ENCODE measurements at regions not wholly inside any gene's neighbourhood (a gene's known extent, or its start where the extent isn't known, plus 50 kb on each side); places are given as distances from the start of the nearest gene placed in this dataset.

- 53 to 73% (median 54%) methylated on average over 2 of the region's 2 CpGs for WGBS, 3 donors
- Histone ChIP-seq H3K27ac (ENCODE audit: low read depth in 1 of 3, low read length in 2 of 3) (no peak overlapping the region), H3K36me3 (ENCODE audit: control insufficient read depth in 3 of 3, insufficient read depth in 2 of 3, low read depth in 1 of 3, low read length in 3 of 3) (no peaks in the 10 kb centered on the region), H3K4me1 (ENCODE audit: control insufficient read depth in 3 of 3, insufficient read depth in 2 of 3, low read depth in 1 of 3, low read length in 2 of 3) (no peaks in the 10 kb centered on the region), H3K4me3 (ENCODE audit: low read depth in 1 of 3, low read length in 3 of 3) (no peak overlapping the region), H3K9me3 (ENCODE audit: control insufficient read depth in 2 of 2, insufficient read depth in 1 of 2, low read depth in 1 of 2, low read length in 1 of 2) (no peaks in the 10 kb centered on the region), H3K27me3 (ENCODE audit: control insufficient read depth in 3 of 3, insufficient read depth in 3 of 3, low read length in 3 of 3) (peaks cover 0 to 3% (median 0%) of the 10 kb centered on the region in 3 donors)
- no peak for DNase-seq
- no peak for FAIRE-seq
Observed at GRCh38 chr9:99569840-99570239, 251.8 kb upstream of the NR4A3 start.

- H3K27ac ChIP-seq (ENCODE audit: low read depth in 1 of 3, low read length in 2 of 3) = no peak overlapping the region
- 62 to 82% (median 81%) methylated on average over 4 of the region's 4 CpGs for WGBS, 3 donors
- H3K9me3 ChIP-seq (ENCODE audit: control insufficient read depth in 2 of 2, insufficient read depth in 1 of 2, low read depth in 1 of 2, low read length in 1 of 2) = no peaks in the 10 kb centered on the region
- FAIRE-seq = no peak
- H3K27me3 ChIP-seq (ENCODE audit: control insufficient read depth in 3 of 3, insufficient read depth in 3 of 3, low read length in 3 of 3) = peaks cover 0 to 3% (median 0%) of the 10 kb centered on the region in 3 donors
- no peaks in the 10 kb centered on the region for H3K4me1 ChIP-seq (ENCODE audit: control insufficient read depth in 3 of 3, insufficient read depth in 2 of 3, low read depth in 1 of 3, low read length in 2 of 3)
- no peak for DNase-seq
- no peak overlapping the region for H3K4me3 ChIP-seq (ENCODE audit: low read depth in 1 of 3, low read length in 3 of 3)
- no peaks in the 10 kb centered on the region for H3K36me3 ChIP-seq (ENCODE audit: control insufficient read depth in 3 of 3, insufficient read depth in 2 of 3, low read depth in 1 of 3, low read length in 3 of 3)
Observed at GRCh38 chr9:99572567-99572966, 249.1 kb upstream of the NR4A3 start.

- DNase-seq = no peak
- H3K27ac ChIP-seq (ENCODE audit: low read depth in 1 of 3, low read length in 2 of 3) = no peak overlapping the region
- WGBS, 3 donors = 67 to 87% (median 79%) methylated on average over 5 of the region's 5 CpGs
Observed at GRCh38 chr9:99573085-99573484, 248.6 kb upstream of the NR4A3 start.

GRCh38 chr9:99573886-99574285 is 247.8 kb upstream of the NR4A3 start:
- Histone ChIP-seq H3K36me3 (ENCODE audit: control insufficient read depth in 3 of 3, insufficient read depth in 2 of 3, low read depth in 1 of 3, low read length in 3 of 3) (no peaks in the 10 kb centered on the region), H3K4me1 (ENCODE audit: control insufficient read depth in 3 of 3, insufficient read depth in 2 of 3, low read depth in 1 of 3, low read length in 2 of 3) (no peaks in the 10 kb centered on the region), H3K9me3 (ENCODE audit: control insufficient read depth in 2 of 2, insufficient read depth in 1 of 2, low read depth in 1 of 2, low read length in 1 of 2) (no peaks in the 10 kb centered on the region), H3K27ac (ENCODE audit: low read depth in 1 of 3, low read length in 2 of 3) (no peak overlapping the region), H3K27me3 (ENCODE audit: control insufficient read depth in 3 of 3, insufficient read depth in 3 of 3, low read length in 3 of 3) (peaks cover 0 to 2% (median 0%) of the 10 kb centered on the region in 3 donors), H3K4me3 (ENCODE audit: low read depth in 1 of 3, low read length in 3 of 3) (no peak overlapping the region)
- no peak for FAIRE-seq
- DNase-seq = no peak
- 79 to 93% (median 88%) methylated on average over 2 of the region's 2 CpGs for WGBS, 3 donors

More at GRCh38 chr9:99573085-99573484, 248.6 kb upstream of the NR4A3 start:
- Histone ChIP-seq H3K4me3 (ENCODE audit: low read depth in 1 of 3, low read length in 3 of 3) (no peak overlapping the region), H3K4me1 (ENCODE audit: control insufficient read depth in 3 of 3, insufficient read depth in 2 of 3, low read depth in 1 of 3, low read length in 2 of 3) (no peaks in the 10 kb centered on the region), H3K36me3 (ENCODE audit: control insufficient read depth in 3 of 3, insufficient read depth in 2 of 3, low read depth in 1 of 3, low read length in 3 of 3) (no peaks in the 10 kb centered on the region), H3K27me3 (ENCODE audit: control insufficient read depth in 3 of 3, insufficient read depth in 3 of 3, low read length in 3 of 3) (peaks cover 0 to 3% (median 0%) of the 10 kb centered on the region in 3 donors), H3K9me3 (ENCODE audit: control insufficient read depth in 2 of 2, insufficient read depth in 1 of 2, low read depth in 1 of 2, low read length in 1 of 2) (no peaks in the 10 kb centered on the region)
- FAIRE-seq = no peak

GRCh38 chr9:99576002-99576401 is 245.7 kb upstream of the NR4A3 start:
- WGBS, 3 donors = 45 to 72% (median 52%) methylated on average over 4 of the region's 4 CpGs
- Histone ChIP-seq H3K9me3 (ENCODE audit: control insufficient read depth in 2 of 2, insufficient read depth in 1 of 2, low read depth in 1 of 2, low read length in 1 of 2) (no peaks in the 10 kb centered on the region), H3K27me3 (ENCODE audit: control insufficient read depth in 3 of 3, insufficient read depth in 3 of 3, low read length in 3 of 3) (no peaks in the 10 kb centered on the region), H3K4me1 (ENCODE audit: control insufficient read depth in 3 of 3, insufficient read depth in 2 of 3, low read depth in 1 of 3, low read length in 2 of 3) (no peaks in the 10 kb centered on the region), H3K4me3 (ENCODE audit: low read depth in 1 of 3, low read length in 3 of 3) (no peak overlapping the region), H3K36me3 (ENCODE audit: control insufficient read depth in 3 of 3, insufficient read depth in 2 of 3, low read depth in 1 of 3, low read length in 3 of 3) (no peaks in the 10 kb centered on the region), H3K27ac (ENCODE audit: low read depth in 1 of 3, low read length in 2 of 3) (no peak overlapping the region)
- DNase-seq (no peak), FAIRE-seq (no peak)

GRCh38 chr9:99576876-99577275 is 244.8 kb upstream of the NR4A3 start:
- WGBS, 3 donors = 79 to 93% (median 83%) methylated on average over 3 of the region's 3 CpGs
- H3K9me3 ChIP-seq (ENCODE audit: control insufficient read depth in 2 of 2, insufficient read depth in 1 of 2, low read depth in 1 of 2, low read length in 1 of 2) = no peaks in the 10 kb centered on the region
- no peak overlapping the region for H3K27ac ChIP-seq (ENCODE audit: low read depth in 1 of 3, low read length in 2 of 3)
- no peaks in the 10 kb centered on the region for H3K27me3 ChIP-seq (ENCODE audit: control insufficient read depth in 3 of 3, insufficient read depth in 3 of 3, low read length in 3 of 3)
- H3K36me3 ChIP-seq (ENCODE audit: control insufficient read depth in 3 of 3, insufficient read depth in 2 of 3, low read depth in 1 of 3, low read length in 3 of 3) = no peaks in the 10 kb centered on the region
- DNase-seq (no peak), FAIRE-seq (no peak)
- no peak overlapping the region for H3K4me3 ChIP-seq (ENCODE audit: low read depth in 1 of 3, low read length in 3 of 3)
- H3K4me1 ChIP-seq (ENCODE audit: control insufficient read depth in 3 of 3, insufficient read depth in 2 of 3, low read depth in 1 of 3, low read length in 2 of 3) = no peaks in the 10 kb centered on the region

GRCh38 chr9:99577351-99577750 is 244.3 kb upstream of the NR4A3 start:
- H3K9me3 ChIP-seq (ENCODE audit: control insufficient read depth in 2 of 2, insufficient read depth in 1 of 2, low read depth in 1 of 2, low read length in 1 of 2) = no peaks in the 10 kb centered on the region
- H3K4me1 ChIP-seq (ENCODE audit: control insufficient read depth in 3 of 3, insufficient read depth in 2 of 3, low read depth in 1 of 3, low read length in 2 of 3) = no peaks in the 10 kb centered on the region
- no peaks in the 10 kb centered on the region for H3K27me3 ChIP-seq (ENCODE audit: control insufficient read depth in 3 of 3, insufficient read depth in 3 of 3, low read length in 3 of 3)
- DNase-seq (no peak), FAIRE-seq (no peak)
- H3K27ac ChIP-seq (ENCODE audit: low read depth in 1 of 3, low read length in 2 of 3) = no peak overlapping the region
- 69 to 81% (median 72%) methylated on average over 2 of the region's 2 CpGs for WGBS, 3 donors
- H3K36me3 ChIP-seq (ENCODE audit: control insufficient read depth in 3 of 3, insufficient read depth in 2 of 3, low read depth in 1 of 3, low read length in 3 of 3) = no peaks in the 10 kb centered on the region
- H3K4me3 ChIP-seq (ENCODE audit: low read depth in 1 of 3, low read length in 3 of 3) = no peak overlapping the region

- FAIRE-seq (no peak), DNase-seq (no peak)
- Histone ChIP-seq H3K4me3 (ENCODE audit: low read depth in 1 of 3, low read length in 3 of 3) (no peak overlapping the region), H3K4me1 (ENCODE audit: control insufficient read depth in 3 of 3, insufficient read depth in 2 of 3, low read depth in 1 of 3, low read length in 2 of 3) (no peaks in the 10 kb centered on the region), H3K9me3 (ENCODE audit: control insufficient read depth in 2 of 2, insufficient read depth in 1 of 2, low read depth in 1 of 2, low read length in 1 of 2) (no peaks in the 10 kb centered on the region), H3K27me3 (ENCODE audit: control insufficient read depth in 3 of 3, insufficient read depth in 3 of 3, low read length in 3 of 3) (no peaks in the 10 kb centered on the region), H3K36me3 (ENCODE audit: control insufficient read depth in 3 of 3, insufficient read depth in 2 of 3, low read depth in 1 of 3, low read length in 3 of 3) (no peaks in the 10 kb centered on the region), H3K27ac (ENCODE audit: low read depth in 1 of 3, low read length in 2 of 3) (no peak overlapping the region)
- WGBS, 3 donors = 93 to 97% (median 95%) methylated on average over 1 of the region's 1 CpG
Observed at GRCh38 chr9:99578666-99579065, 243.0 kb upstream of the NR4A3 start.

GRCh38 chr9:99579964-99580363 is 241.7 kb upstream of the NR4A3 start:
- no peaks in the 10 kb centered on the region for H3K36me3 ChIP-seq (ENCODE audit: control insufficient read depth in 3 of 3, insufficient read depth in 2 of 3, low read depth in 1 of 3, low read length in 3 of 3)
- H3K27me3 ChIP-seq (ENCODE audit: control insufficient read depth in 3 of 3, insufficient read depth in 3 of 3, low read length in 3 of 3) = no peaks in the 10 kb centered on the region
- no peak overlapping the region for H3K27ac ChIP-seq (ENCODE audit: low read depth in 1 of 3, low read length in 2 of 3)
- WGBS, 3 donors = 79 to 85% (median 85%) methylated on average over 4 of the region's 4 CpGs
- FAIRE-seq = no peak
- DNase-seq = no peak
- no peaks in the 10 kb centered on the region for H3K9me3 ChIP-seq (ENCODE audit: control insufficient read depth in 2 of 2, insufficient read depth in 1 of 2, low read depth in 1 of 2, low read length in 1 of 2)
- no peak overlapping the region for H3K4me3 ChIP-seq (ENCODE audit: low read depth in 1 of 3, low read length in 3 of 3)
- H3K4me1 ChIP-seq (ENCODE audit: control insufficient read depth in 3 of 3, insufficient read depth in 2 of 3, low read depth in 1 of 3, low read length in 2 of 3) = no peaks in the 10 kb centered on the region
